Neural cell (in vitro differentiated cells): ENCODE measurements at regions not wholly inside any gene's neighbourhood (a gene's known extent, or its start where the extent isn't known, plus 50 kb on each side); places are given as distances from the start of the nearest gene placed in this dataset.

Source experiments
- EP300 ChIP-seq: fragments of 450-650 bp; conservative IDR thresholded peaks from 2 replicates; pipeline ENCODE4 v1.6.1; 2014; ENCODE audit warnings: antibody characterized with exemption, mild to moderate bottlenecking, moderate library complexity; ENCODE audit not compliant: poor library complexity, severe bottlenecking
- EZH2 ChIP-seq: fragments of 200-600, 300-800 bp; shearing (Covaris generic), sonication (generic); IDR thresholded peaks from 2 replicates; pipeline ENCODE4 v1.6.1; 2014; ENCODE audit warnings: antibody characterized with exemption, low read length, borderline replicate concordance, mild to moderate bottlenecking; ENCODE audit not compliant: insufficient read depth, poor library complexity, severe bottlenecking
- MXI1 ChIP-seq: fragments of 450-650 bp; conservative IDR thresholded peaks from 2 replicates; pipeline ENCODE4 v1.6.1; 2014; ENCODE audit warnings: antibody characterized with exemption, mild to moderate bottlenecking; ENCODE audit not compliant: poor library complexity, severe bottlenecking
- POLR2AphosphoS5 ChIP-seq: IDR thresholded peaks from 2 replicates; pipeline ENCODE4 v1.6.1; 2012
- RAD21 ChIP-seq: fragments of 450-650 bp; conservative IDR thresholded peaks from 2 replicates; pipeline ENCODE4 v1.6.1; 2014; ENCODE audit warnings: antibody characterized with exemption, mild to moderate bottlenecking, moderate library complexity
- REST ChIP-seq: IDR thresholded peaks from 2 replicates; pipeline ENCODE4 v1.6.1; 2012; ENCODE audit warnings: borderline replicate concordance
- SMC3 ChIP-seq: fragments of 450-650 bp; conservative IDR thresholded peaks from 2 replicates; pipeline ENCODE4 v1.6.1; 2014; ENCODE audit warnings: antibody characterized with exemption, mild to moderate bottlenecking, moderate library complexity; ENCODE audit not compliant: poor library complexity
- TAF1 ChIP-seq: IDR thresholded peaks from 2 replicates; pipeline ENCODE4 v1.6.1; 2012; ENCODE audit warnings: low read depth
- TF ChIP-seq, protein P1 (sequence below): fragments of 450-650 bp; IDR thresholded peaks from 2 replicates; pipeline ENCODE4 v1.5.1; 2014; ENCODE audit warnings: antibody characterized with exemption, mild to moderate bottlenecking, moderate library complexity; ENCODE audit not compliant: poor library complexity, severe bottlenecking

- TF ChIP-seq TAF1, result no peak
- TF ChIP-seq, protein P1, sequence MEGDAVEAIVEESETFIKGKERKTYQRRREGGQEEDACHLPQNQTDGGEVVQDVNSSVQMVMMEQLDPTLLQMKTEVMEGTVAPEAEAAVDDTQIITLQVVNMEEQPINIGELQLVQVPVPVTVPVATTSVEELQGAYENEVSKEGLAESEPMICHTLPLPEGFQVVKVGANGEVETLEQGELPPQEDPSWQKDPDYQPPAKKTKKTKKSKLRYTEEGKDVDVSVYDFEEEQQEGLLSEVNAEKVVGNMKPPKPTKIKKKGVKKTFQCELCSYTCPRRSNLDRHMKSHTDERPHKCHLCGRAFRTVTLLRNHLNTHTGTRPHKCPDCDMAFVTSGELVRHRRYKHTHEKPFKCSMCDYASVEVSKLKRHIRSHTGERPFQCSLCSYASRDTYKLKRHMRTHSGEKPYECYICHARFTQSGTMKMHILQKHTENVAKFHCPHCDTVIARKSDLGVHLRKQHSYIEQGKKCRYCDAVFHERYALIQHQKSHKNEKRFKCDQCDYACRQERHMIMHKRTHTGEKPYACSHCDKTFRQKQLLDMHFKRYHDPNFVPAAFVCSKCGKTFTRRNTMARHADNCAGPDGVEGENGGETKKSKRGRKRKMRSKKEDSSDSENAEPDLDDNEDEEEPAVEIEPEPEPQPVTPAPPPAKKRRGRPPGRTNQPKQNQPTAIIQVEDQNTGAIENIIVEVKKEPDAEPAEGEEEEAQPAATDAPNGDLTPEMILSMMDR, result no peak
- no peak for TF ChIP-seq REST
- no peak for TF ChIP-seq EP300
- TF ChIP-seq EZH2, result no peak
- no peak for TF ChIP-seq POLR2AphosphoS5
- TF ChIP-seq RAD21, result no peak
- no peak for TF ChIP-seq MXI1
- TF ChIP-seq SMC3, result no peak
Measured at GRCh38 chrX:16308773-16309172, 141.5 kb downstream of the MAGEB17 start.
